ENCODE measurements at regions not wholly inside any gene's neighbourhood (a gene's known extent, or its start where the extent isn't known, plus 50 kb on each side); places are given as distances from the start of the nearest gene placed in this dataset.

DNA sequence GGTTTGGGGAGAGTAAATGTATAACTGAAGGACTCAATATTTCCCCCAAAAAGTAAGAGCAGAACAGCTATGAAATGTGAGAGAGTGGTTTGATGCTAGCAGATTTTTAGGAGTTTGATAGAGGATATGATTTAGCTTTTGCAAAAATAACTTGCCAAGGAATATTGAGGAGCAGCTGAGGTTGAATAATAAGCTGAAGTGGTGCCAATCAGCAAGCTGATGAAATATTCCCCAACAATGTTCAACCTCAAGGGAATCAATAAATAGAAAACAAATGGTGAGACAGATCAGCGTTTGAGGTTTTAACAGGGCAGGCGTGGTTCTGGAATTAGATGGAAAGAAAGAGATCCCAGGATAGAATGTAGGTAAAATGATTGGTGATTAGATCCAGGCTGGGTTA lies 413.4 kb upstream of the ADAMTS5 start:
- no peak for TF ChIP-seq CTCF (conservative IDR thresholded peaks at IDR 0.05)
- TF ChIP-seq ZFX (IDR thresholded peaks at IDR 0.05) = no peak
